DND-41 (cell line): ENCODE measurements at regions not wholly inside any gene's neighbourhood (a gene's known extent, or its start where the extent isn't known, plus 50 kb on each side); places are given as distances from the start of the nearest gene placed in this dataset.

ENCODE experiments used
- ATAC-seq: fragments of 200-7000 bp; cut with Tn5 transposase; 3 replicates; pipeline ENCODE4 v1.9.1; 2021; ENCODE audit warnings: low read depth; ENCODE audit not compliant: insufficient read depth
- DNase-seq: peaks from one replicate; pipeline ENCODE4 v3.0.0-alpha.2; 2020
- H2AFZ ChIP-seq: 2 replicates; pipeline ENCODE4 v1.6.0; 2012; ENCODE audit warnings: low read depth, low read length
- H3K27ac ChIP-seq: 2 replicates; pipeline ENCODE4 v1.5.1; 2012; ENCODE audit warnings: low read length, inconsistent platforms
- H3K27me3 ChIP-seq: fragments of 200-600 bp; sonication (generic); 2 replicates; pipeline ENCODE4 v1.6.0; 2012; ENCODE audit warnings: low read length, mild to moderate bottlenecking, inconsistent platforms; ENCODE audit not compliant: insufficient read depth, poor library complexity
- H3K36me3 ChIP-seq: 2 replicates; pipeline ENCODE4 v1.5.1; 2012; ENCODE audit warnings: low read length, inconsistent platforms; ENCODE audit not compliant: insufficient read depth
- H3K4me1 ChIP-seq: 2 replicates; pipeline ENCODE4 v1.5.1; 2012; ENCODE audit warnings: mild to moderate bottlenecking, low read length; ENCODE audit not compliant: insufficient read depth
- H3K4me2 ChIP-seq: 2 replicates; pipeline ENCODE4 v1.6.0; 2012; ENCODE audit warnings: mild to moderate bottlenecking, moderate library complexity, low read length, inconsistent platforms; ENCODE audit not compliant: insufficient read depth
- H3K4me3 ChIP-seq, 2 experiments: fragments of 200-600 bp in 1 of 2; shearing (Covaris generic) in 1 of 2; 2 replicates each; pipeline ENCODE4 v1.5.1; 2012 to 2016; ENCODE audit warnings: inconsistent platforms in 2 of 2, low read length in 2 of 2, mild to moderate bottlenecking in 2 of 2, low read depth in 1 of 2, moderate library complexity in 1 of 2
- H3K79me2 ChIP-seq: 2 replicates; pipeline ENCODE4 v1.6.0; 2012; ENCODE audit warnings: low read length, inconsistent platforms; ENCODE audit not compliant: insufficient read depth
- H3K9ac ChIP-seq: 2 replicates; pipeline ENCODE4 v1.6.0; 2012; ENCODE audit warnings: low read depth, mild to moderate bottlenecking, inconsistent platforms, low read length, moderate library complexity
- H3K9me3 ChIP-seq: 2 replicates; pipeline ENCODE4 v1.5.1; 2012; ENCODE audit warnings: low read length, moderate library complexity, mild to moderate bottlenecking, inconsistent platforms; ENCODE audit not compliant: insufficient read depth, severe bottlenecking
- H4K20me1 ChIP-seq: 2 replicates; pipeline ENCODE4 v1.6.0; 2012; ENCODE audit warnings: low read length; ENCODE audit not compliant: insufficient read depth
- CTCF ChIP-seq: IDR thresholded peaks from 2 replicates; pipeline ENCODE4 v1.5.1; 2012; ENCODE audit warnings: borderline replicate concordance, low read length, moderate library complexity, mild to moderate bottlenecking; ENCODE audit not compliant: poor library complexity, severe bottlenecking; ENCODE audit errors: extremely low read depth
- EZH2 ChIP-seq: IDR thresholded peaks from 3 replicates; pipeline ENCODE4 v1.6.1; 2012; ENCODE audit warnings: borderline replicate concordance, low read depth, mild to moderate bottlenecking, moderate library complexity, low read length, inconsistent platforms; ENCODE audit not compliant: severe bottlenecking

- H3K27ac ChIP-seq = no peak overlapping the region
- ATAC-seq (no peak), DNase-seq (no peak)
- H3K4me3 ChIP-seq = no peak overlapping the region
- H4K20me1 ChIP-seq = no peaks in the 10 kb centered on the region
- no peaks in the 10 kb centered on the region for H3K4me1 ChIP-seq
- no peaks in the 10 kb centered on the region for H3K79me2 ChIP-seq
- no peaks in the 10 kb centered on the region for H3K27me3 ChIP-seq
- no peaks in the 10 kb centered on the region for H3K36me3 ChIP-seq
- TF ChIP-seq CTCF (no peak), EZH2 (no peak)
- no peak overlapping the region for H3K9ac ChIP-seq
- no peak overlapping the region for H3K4me2 ChIP-seq
- no peak overlapping the region for H2AFZ ChIP-seq
- H3K9me3 ChIP-seq = no peaks in the 10 kb centered on the region
Observed at GRCh38 chr5:90307782-90308181, 101.8 kb downstream of the CETN3 start.

GRCh38 chr5:90307322-90307721 lies 102.2 kb downstream of the CETN3 start:
- Histone ChIP-seq H3K4me3 (no peak overlapping the region), H3K4me1 (no peaks in the 10 kb centered on the region), H3K9ac (no peak overlapping the region), H4K20me1 (no peaks in the 10 kb centered on the region), H2AFZ (no peak overlapping the region), H3K9me3 (no peaks in the 10 kb centered on the region), H3K4me2 (no peak overlapping the region), H3K79me2 (no peaks in the 10 kb centered on the region), H3K27ac (no peak overlapping the region), H3K36me3 (no peaks in the 10 kb centered on the region), H3K27me3 (no peaks in the 10 kb centered on the region)
- DNase-seq = no peak
- TF ChIP-seq EZH2 (no peak), CTCF (no peak)
- ATAC-seq = no peak

- no peak overlapping the region for H2AFZ ChIP-seq
- DNase-seq (no peak), ATAC-seq (no peak)
- TF ChIP-seq CTCF (no peak), EZH2 (no peak)
- no peak overlapping the region for H3K9ac ChIP-seq
- no peaks in the 10 kb centered on the region for H3K4me1 ChIP-seq
- no peaks in the 10 kb centered on the region for H3K9me3 ChIP-seq
- H3K79me2 ChIP-seq = no peaks in the 10 kb centered on the region
- no peak overlapping the region for H3K4me2 ChIP-seq
- no peaks in the 10 kb centered on the region for H3K27me3 ChIP-seq
- H4K20me1 ChIP-seq = no peaks in the 10 kb centered on the region
- no peak overlapping the region for H3K27ac ChIP-seq
- H3K4me3 ChIP-seq = no peak overlapping the region
- no peaks in the 10 kb centered on the region for H3K36me3 ChIP-seq
Observed at GRCh38 chr5:90306613-90307012, 102.9 kb downstream of the CETN3 start.
